Amygdala (tissue), 56 donors: ENCODE measurements at regions not wholly inside any gene's neighbourhood (a gene's known extent, or its start where the extent isn't known, plus 50 kb on each side); places are given as distances from the start of the nearest gene placed in this dataset.
A peak's percentile ranks its signal among the peaks of the same experiment; 100 is the strongest.
"Not testable (repeated sequence)": the region's sequence is repeated elsewhere in the genome, so short reads cannot be mapped to it uniquely, and the experiment has no call there.

Experiments
- DNase-seq, 56 donors: peaks; one replicate each; lab custom pipeline; 2025; lab: John Stamatoyannopoulos, UW

DNA sequence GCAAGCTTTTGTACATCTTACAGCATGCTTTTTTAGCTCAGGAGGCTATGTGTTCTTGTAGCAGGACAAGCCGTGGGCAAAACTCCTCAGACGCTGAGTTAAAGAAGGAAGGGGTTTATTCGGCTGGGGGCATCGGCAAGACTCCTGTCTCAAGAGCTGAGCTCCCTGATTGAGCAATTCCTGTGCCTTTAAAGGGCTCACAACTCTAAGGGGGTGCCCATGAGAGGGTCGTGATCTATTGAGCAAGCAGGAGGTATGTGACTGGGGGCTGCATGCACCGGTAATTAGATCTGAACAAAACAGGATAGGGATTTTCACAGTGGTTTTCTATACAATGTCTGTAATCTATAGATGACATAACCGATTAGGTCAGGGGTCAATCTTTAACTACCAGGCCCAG is 456.3 kb downstream of the TMEM135 start:
- not testable (repeated sequence) for DNase-seq

DNA sequence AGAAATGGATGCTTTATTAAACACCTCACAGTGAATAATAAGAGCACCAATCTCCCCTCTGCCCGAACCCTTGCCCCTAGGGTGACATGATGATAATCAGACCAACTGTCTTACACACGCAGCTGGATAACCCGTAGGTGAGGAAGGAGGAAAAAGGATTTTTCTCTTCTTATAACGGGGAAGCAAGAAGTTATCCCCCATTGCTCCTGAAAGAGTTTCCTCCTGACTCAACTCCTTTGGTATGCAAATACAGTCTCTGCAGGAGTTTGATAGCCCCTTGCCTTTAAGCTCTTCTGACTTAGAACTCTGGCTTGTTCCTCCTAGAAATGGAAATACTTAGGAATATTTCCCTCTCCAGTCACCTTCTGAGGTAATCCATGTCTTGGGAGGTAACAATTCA is 455.8 kb downstream of the TMEM135 start:
- DNase-seq = no peak

DNA sequence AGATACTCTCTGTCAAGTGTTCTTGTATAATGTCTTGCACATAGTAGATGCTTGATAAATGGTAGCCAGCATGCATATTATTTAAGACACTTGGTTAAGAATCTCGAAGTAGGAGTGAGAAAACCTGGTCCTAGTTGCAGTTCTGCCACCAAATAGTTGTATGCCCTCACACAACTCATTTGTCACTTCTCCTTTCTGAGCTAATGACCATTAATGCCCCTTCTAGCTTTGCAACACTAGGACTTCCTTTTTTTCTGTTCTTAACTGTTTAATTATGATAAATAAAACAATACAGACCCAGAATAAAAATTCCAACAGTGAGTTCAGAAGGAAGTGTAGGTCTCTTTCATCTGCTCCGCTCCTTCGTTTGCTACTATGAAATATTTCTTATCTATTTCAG is 453.6 kb downstream of the TMEM135 start:
- DNase-seq = no peak

GRCh38 chr11:87490671-87491070 is 452.9 kb downstream of the TMEM135 start:
- no peak for DNase-seq

DNA sequence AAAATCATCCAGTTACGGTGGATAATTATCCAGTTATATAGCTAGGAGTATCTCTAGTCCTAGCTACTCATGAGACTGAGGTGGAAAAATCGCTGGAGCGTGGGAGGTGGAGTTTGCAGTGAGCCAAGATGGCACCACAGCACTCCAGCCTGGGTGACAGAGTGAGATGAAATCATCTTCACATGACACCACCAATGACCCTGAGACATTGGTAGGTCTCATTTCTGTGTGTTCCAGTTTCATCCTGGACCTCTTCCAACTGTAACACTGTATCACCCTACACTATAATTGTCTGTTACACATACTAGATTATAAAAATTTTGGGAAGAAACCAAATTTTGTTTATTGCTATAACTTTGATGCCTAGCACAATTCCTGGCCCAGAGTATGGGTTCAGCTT is 446.8 kb downstream of the TMEM135 start:
- no peak for DNase-seq

DNA sequence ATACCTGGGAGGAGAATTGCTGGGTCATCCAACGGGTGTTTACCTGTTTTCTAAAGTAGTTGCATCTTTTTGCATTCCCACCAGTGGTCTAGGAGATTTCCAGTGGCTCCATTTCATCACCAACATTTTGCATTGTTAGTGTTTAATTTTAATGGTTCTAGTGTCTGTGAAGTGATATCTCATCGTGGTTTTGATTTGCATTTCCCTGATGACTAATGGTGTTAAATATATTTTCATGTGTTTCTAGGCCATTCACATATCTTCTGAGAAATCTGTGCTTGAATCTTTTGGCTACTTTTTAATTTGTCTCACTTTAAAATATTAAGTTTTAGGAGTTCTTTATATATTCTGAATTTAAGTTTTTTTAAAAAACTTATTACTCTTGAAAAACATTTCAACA is 439.6 kb downstream of the TMEM135 start:
- no peak for DNase-seq

GRCh38 chr11:87473174-87473573 is 435.4 kb downstream of the TMEM135 start:
- DNase-seq = peak in 3 of 56 donors; percentile 2 to 10 (median 5)

DNA sequence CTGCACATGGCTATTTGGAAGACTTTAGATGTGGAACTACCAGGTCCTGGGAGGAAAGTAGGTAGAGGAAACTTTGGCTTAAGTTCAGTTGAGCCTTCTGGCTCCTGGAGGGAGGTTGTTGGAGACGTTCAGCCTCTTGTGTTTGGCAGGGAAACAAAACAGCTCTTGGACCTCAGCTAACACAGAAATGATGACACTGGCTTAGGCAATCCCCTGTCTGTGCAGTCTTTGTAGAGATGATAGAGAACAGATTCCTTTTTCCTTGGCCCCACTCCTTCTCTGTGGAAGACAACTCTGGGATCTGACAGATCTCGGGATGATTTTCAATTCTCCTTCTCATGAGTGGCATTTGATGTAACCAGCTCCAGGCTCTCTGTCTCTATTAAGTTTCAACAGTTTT is 428.5 kb downstream of the TMEM135 start:
- DNase-seq = no peak

DNA sequence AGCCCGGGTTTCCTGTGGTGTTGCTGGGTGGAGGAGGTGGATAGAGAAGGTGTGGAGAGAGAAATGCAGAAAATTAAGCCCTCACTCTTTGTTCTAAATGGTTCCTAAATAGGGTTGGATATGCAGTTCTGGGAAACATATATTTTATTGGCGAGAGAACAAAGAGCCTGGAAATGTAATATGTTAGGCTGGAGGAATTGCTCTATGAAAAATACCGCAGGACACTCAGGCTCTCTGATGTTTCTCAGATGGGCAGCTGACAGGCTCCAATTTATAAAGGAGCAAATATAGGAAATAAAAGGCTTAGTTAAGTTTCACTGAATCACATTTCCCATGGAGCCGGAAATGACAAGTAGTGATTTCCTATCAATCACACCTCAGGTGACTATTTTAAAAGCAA is 428.0 kb downstream of the TMEM135 start:
- no peak for DNase-seq

DNA sequence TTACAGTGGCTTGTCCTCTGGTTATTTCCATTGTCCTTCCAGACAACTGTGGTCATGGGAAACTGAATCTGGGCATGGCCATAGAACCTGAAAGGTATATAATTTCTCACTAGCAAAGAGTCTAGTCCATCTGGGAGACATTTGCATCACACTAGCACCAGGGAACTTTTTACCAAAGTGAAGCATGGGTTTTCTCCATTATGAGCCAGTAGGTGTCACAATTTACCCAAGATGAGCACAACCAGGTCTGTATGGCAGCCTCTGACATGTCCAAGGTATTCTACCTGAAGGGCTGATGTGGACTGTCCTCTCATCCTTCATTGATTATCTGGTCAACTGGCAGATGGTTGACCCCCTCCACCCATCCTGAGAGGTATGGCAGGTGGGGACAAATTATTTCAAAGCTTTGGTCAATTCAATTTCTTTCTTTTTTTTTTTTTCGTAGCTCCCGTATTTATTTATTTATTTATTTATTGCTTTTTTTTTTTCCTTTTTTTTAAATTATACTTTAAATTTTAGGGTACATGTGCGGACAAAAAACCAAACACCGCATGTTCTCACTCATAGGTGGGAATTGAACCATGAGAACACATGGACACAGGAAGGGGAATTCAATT is 425.9 kb downstream of the TMEM135 start:
- DNase-seq = peak in 2 of 56 donors; percentile 3 to 4

DNA sequence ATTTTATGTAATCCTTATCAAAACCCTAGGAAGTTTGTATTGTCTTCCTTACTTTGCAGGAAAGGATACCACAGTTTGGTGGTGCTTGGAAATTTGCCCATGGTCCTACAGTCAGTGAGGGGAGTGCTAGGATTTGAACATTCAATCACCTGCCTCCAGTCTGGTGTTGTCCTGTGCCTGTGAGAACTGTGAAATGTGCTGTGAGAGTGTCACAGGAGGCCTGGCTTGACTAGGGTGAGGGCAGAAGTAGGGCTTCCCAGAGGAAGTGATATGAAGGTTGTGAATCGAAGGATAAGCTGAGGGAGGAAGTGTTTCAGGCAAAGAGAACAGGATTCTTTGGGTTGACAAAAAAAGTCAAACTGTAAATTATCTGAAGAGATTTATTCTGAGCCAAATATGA is 424.4 kb downstream of the TMEM135 start:
- DNase-seq = no peak

GRCh38 chr11:87460842-87461637 is 423.3 kb downstream of the TMEM135 start:
- no peak for DNase-seq

DNA sequence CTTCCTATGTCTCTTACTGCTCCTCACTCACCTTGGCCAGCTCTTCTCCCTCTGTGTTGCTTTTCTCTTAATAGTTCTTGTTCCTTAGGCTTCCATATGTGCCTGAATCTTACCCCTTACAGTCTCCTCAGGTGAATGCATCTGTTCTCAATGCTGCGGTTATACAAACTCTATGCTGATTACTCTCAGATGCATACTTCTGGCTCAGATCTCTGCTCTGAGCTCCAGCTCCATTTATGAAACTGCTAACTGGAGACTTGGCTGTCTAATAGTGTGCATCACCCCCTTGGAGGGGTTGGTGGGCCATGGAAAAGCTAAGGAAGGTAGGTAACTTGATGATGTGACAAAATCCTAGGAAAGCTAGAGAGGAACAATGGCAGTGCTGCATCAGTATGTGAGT is 422.5 kb downstream of the TMEM135 start:
- DNase-seq = no peak

DNA sequence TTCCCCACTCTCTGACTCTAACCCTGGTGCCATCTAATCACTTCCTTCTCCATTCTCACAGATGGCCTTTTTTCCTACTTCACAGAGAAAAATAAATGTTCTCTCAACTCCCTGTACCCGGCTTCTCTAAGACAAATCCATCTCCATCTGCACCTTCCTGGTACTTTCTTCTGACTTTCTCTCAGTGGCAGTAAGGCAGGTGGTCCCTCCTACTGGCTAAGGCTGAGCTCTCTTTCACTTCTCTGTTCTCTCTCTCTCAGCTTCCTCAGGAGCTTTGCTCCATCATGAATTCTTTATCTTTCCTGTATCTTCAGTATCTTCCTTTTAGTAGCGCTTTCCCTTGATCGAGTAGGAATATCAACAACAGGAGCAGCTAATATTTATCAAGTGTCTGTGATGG is 421.6 kb downstream of the TMEM135 start:
- DNase-seq = no peak

DNA sequence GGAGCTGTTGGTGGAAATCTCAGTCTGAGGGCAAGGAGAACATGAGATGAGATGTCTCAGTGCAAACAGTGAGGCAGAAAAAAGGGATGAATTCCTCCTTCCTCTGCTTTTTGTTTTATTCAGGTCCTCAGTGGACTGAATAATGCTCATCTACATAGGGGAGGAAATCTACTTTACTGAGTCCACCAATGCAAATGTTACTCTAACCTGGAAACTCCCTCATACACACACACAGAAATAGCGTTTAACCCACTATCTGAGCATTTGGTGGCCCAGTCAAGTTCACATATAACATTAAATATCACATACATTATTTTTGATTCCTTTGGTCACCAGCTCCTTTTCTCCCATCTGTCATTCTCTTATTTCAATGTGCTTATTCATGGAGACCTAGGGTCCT is 418.8 kb downstream of the TMEM135 start:
- DNase-seq = no peak

- no peak for DNase-seq
These were observed 417.4 kb downstream of the TMEM135 start for GRCh38 chr11:87455180-87455579.

DNA sequence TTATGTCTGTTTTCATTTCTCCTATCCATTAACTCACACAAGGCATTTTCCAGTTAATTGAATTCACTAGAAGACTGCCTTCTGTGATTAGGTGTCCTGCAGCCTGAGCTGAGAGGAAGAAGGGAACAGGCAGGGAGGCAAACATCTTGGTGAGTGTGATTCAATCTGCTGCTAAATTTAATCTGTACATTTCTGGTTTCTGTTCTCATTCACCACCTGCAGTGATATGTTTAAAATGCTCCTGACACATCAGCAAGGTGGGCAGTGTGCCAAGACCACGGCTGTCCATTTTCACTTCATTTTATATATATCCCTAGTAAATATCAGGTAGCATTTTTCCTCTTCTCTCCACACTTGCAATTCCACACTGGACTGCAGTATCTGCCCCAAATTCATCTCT is 416.5 kb downstream of the TMEM135 start:
- DNase-seq = peak in 7 of 56 donors; percentile 3 to 23 (median 13)

GRCh38 chr11:87453531-87454089 is 415.9 kb downstream of the TMEM135 start:
- DNase-seq = no peak

- not testable (repeated sequence) for DNase-seq
These were observed 414.3 kb downstream of the TMEM135 start for GRCh38 chr11:87452025-87452424.

DNA sequence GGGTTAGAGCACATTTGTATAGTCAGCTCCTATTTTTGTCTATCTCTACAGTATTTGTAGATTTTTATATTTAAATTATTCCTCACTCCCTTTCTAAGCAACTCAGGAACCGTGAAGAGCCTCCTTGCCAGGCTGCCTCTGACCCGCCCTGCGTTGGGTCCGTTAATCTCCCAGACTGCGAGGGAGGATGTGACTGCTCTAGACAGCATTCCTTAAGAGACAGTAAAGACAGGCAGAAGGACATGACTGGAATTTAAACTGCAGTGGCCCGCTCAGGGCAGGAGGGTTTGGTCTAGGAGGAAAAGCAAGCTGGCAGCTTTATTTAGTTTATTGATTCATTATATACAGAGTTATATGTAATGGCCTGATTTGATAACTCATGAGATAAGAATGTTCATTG is 413.7 kb downstream of the TMEM135 start:
- DNase-seq = no peak

- no peak for DNase-seq
These were observed 409.9 kb downstream of the TMEM135 start for GRCh38 chr11:87447606-87448005.

- DNase-seq = no peak
These were observed 407.3 kb downstream of the TMEM135 start for GRCh38 chr11:87444993-87445392.
